GM03348 (cell line): ENCODE measurements at regions not wholly inside any gene's neighbourhood (a gene's known extent, or its start where the extent isn't known, plus 50 kb on each side); places are given as distances from the start of the nearest gene placed in this dataset.

Experiments
- DNase-seq: peaks from one replicate; pipeline ENCODE4 v3.0.0; 2012; ENCODE audit warnings: low spot score

DNA sequence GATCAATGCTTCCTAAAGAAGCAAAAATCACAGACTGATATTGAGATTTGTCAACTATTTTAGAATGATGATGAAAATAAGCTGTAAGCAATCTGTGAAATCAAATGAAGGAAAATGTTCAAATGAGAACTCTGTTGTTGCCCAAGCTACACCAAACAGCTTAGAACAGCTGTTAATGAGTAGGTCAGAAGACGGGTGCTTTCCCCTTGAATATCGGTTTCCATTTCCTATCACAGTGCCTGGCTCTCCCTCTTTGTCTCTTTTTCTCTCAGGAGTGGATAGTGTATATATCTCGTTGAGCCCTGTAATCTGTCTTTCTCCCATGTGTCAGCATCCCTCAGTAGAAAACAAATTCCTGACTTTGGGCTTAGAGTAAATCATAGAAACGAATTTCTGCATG is 1592.9 kb upstream of the TENM3 start:
- DNase-seq, result no peak

DNA sequence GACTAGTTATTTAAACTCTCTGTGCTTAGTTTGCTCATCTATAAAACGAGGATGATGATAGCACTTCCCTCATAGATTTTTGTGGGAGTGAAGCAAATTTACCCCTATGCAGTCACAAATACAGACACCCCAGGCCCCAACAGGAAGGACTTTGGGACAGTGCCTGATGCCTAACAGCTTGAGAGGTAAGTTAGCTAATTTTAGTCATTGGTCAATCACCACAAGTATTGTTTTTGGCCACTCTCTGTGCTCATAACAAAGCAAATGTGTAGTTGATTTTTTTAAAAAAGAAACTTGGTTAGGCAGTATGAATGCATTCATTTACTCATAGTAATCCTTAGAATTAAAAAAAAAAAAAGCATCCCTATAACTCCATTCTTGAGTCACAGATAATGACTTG is 1590.7 kb upstream of the TENM3 start:
- DNase-seq, result no peak

DNA sequence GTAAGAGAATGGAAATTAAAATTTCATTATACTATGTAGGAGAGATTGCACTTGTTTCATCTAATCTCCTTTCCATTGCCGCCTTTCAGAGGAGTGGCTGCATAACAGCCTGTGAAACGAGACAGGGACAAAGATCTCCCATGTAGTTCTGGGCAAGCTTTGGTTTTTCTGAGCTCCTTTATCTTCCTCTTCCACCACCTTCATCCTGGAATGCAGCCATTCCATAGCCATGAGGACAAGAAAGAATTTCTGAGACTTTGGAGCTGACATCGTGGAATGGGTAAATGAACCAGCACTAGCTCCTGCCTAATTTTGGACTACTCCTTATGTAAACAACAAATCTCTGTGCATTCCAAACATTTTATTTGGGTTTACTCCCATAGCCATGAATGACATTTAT is 1587.3 kb upstream of the TENM3 start:
- no peak for DNase-seq

DNA sequence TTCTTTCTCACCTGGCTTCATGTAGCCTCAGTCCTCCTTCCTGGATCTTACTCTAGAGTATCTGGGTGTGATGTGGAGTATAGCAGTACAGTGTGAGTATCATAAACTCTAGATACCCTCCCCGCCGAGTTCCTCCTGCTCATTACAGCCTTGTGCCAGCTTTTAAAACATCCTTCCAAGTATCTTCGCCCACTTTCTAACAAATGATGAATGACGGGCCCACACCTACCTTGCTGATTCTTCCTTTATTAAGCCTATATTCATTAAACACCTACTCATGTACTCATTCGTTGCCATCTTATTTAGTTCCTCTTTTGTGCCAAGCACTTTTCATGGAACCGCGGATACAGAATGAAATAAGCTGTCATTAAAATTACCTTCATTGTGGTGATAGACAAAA is 1585.3 kb upstream of the TENM3 start:
- DNase-seq, result no peak

DNA sequence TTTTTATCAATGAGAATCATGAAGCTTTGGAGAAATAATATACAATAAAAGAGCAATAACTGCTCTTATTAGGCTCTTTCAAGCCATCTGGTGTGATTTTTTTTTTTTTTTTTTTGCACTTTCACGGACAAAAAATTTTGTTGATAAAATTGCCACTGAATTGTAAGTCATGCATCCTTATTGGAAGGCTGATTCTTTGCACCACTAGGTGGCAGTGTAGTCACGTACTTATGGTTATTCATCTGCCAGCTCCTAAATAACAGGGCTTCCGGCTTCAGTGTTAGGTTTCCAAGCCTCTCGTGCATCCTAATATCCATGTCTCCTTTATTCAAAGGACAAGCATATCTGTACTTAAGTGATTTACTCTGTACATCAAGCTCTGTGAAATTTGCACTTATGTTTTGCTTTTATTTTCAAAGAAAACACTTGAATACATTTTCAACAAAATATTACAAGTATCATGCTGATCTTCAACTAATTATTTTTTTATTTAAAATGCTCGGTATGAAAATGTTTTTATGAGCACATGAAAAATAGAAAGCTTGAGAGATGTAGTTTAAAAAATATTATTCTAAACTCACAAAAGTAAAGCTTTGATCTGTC is 1578.3 kb upstream of the TENM3 start:
- DNase-seq, result peak; percentile 75

DNA sequence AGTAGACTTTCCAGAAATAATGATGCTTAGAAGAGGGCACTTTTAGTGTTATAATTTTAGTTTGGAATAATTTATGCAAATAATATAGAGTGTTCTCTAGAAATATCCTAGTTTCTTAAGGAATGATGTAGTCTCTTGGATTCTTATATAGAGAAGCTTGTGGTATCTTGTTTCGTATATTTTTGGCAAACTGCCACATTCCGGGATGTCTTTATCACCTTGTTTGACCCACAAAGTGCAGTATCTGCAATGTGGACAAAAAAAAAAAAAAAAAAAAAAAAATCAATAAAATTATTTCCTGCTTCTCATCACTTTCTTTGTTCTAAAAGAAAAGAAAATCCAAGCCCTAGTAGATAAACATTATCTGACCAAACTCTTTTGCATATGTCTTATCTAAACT is 1577.7 kb upstream of the TENM3 start:
- DNase-seq, result no peak

DNA sequence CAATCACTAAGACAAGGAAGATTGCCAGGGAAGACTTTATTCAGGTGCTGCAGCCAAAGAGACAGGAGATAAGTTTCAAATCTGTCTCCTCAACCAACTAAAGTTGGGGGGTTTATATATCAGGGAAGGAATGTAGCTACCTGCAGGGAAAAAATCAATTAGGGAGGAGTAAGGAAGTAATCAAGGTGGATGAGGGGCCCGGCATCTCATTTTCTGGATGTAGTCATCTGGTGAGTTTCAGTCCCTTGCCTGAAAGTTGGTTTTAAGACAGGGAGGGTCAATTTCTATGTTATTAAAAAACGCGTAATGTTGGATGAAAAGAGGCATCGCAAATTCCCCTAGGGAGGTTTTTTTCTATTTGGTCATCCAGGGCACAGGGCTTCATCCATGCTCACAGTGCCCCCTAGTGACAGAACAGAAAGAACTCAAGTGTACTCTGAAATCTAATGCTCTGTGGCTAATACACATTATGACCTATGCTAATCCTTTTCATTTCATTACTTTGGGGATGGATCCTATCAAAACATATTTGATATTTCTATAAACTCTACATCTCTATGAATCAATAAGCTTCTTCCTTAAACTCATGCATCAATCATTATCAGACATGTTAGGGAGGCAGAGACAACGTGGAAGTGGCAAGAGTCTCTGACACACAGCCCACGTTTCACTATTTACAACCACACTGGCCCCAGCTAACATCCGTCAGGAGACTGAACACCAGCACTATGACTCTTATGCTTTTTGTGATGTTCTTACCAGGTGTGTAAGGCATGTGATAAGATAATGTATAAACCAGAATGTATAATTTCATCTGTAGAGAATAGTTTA is 1577.0 kb upstream of the TENM3 start:
- DNase-seq, result peak; percentile 54

DNA sequence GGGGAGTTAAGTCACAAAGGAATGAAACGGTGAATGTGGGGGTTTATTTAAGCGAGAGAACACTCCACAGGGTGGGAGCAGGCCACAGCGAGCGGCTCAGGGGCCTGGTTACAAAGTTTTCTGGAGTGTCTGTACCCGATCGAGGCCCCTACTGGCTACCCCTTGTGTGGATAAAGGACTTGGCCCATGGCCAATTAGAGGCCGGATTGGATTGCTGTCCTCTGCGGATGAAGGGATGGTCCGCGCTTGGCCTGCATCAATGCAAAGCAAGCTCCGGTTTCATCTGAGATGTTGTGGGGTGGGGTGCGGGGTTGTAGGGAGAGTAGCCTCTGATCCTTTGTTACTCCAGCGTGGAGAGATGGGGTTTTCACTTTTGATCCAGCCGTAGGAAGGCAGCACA is 1574.5 kb upstream of the TENM3 start:
- no peak for DNase-seq

DNA sequence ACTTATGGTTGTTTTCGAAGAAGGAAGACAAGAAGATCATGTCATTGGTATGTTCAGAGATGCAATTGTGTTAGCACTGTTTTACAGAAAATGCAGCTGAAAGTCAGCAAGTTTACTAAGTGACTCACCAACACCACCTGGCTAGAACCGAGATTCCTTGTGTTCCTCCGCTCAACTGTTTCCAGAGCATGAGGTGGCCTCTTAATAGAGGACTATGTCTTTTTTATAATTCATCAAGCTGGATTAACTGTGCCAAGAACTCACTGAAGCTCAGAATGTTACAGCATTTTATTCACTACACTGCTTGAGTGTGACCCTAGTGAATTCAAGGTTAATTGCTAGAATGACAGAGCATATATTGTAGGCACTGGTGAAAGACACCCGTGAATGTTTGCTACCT is 1573.5 kb upstream of the TENM3 start:
- no peak for DNase-seq

DNA sequence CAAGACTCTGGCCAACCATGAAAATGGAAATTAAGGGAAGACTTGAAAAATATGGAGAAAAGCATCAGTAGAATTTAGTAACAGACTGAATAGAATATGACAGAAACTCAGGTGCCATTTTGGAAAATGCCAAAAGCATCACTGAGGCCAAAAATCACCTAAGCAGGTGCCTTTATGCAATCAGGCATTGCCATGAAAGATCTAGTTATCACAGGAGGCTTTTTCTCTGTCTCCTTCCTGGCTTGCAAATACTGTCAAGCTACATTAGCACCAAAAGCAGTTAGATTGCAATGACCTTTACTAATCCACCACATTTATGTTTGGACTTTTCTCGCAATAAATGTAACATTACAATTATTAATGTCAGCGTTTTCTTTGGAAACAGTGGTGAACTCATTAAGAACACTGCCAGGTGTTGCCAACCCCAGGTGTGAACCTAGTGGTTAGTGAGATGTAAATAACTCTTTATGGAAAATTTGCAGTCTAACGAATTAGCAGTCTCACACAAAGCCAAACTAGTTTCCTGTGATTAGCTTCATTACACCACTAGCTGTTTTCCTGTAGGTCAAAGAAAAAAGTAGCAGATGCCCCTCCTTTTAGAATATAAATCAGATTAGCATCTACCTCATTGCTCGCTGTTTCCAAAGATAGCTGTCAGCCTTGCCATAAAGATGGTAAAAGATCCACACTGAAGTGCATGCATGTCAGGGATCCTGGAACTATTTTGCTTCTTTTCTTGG is 1568.4 kb upstream of the TENM3 start:
- DNase-seq, result no peak

DNA sequence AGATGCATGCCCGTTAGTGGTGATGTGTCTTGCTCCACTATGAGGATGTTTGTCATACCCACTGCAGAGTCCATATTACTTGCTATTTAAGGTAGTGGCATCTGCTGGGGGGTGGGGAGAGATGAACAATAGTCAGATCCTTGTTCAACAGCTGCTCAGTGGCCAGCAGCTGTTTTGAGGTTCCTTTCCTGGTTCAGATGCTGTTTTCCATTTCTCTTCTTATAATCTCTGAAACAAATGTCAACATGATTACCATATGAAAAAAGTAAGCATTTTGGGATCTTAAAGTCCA is 1567.9 kb upstream of the TENM3 start:
- DNase-seq, result no peak

DNA sequence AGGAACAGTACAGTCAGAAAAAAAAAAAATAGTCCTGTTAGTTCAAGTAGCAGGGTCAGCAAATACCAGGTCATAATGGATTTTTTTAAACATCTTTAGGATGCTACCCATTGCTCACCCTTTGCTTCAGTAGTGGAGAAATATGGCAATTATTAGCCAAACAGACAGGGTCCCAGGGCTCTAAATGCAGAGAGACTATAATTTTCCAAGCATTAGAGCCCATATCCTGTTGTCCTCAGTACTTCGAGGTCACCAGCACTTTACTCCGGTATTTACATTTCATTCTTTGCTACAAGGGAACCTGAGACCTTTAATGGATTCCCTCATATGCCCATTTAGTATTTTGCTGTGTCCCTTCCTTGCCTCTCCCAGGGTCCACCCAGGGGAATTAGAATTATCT is 1562.9 kb upstream of the TENM3 start:
- no peak for DNase-seq

DNA sequence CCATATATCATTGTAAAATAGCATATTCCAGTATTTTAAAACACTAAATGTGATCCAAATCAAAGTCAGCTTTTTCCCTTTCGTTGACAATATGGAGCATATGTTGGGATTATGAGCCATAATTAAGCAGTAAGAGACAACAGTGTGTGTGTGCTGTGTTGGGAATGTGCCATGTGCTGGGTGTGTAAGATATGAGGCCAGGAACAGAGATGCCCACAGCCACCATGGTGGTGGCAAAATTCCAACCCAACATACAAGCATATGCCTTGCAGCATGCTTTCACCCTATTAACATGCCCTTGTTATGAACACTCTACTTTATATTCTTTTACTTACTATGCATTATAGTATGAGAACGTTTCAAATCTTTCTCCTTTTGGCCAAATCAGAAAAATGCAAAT is 1560.4 kb upstream of the TENM3 start:
- no peak for DNase-seq

DNA sequence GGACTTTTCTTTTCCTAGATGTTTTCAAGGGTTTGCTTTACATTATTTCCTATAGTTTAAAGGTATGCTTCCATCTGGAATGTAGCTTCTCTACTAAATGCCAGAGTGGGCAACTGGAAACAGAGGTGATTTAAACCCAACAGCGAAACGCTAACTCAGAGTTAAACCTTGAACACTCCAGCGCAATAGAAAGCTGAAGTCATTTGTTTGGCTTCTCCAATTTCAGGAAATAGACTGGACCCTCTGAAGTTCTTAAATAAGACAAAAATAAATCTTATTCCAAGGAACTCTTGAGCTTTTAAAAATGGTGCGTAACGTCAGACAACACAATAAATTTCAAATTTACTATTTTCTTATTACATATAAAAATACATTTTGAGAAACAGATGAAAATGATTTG is 1560.0 kb upstream of the TENM3 start:
- no peak for DNase-seq

DNA sequence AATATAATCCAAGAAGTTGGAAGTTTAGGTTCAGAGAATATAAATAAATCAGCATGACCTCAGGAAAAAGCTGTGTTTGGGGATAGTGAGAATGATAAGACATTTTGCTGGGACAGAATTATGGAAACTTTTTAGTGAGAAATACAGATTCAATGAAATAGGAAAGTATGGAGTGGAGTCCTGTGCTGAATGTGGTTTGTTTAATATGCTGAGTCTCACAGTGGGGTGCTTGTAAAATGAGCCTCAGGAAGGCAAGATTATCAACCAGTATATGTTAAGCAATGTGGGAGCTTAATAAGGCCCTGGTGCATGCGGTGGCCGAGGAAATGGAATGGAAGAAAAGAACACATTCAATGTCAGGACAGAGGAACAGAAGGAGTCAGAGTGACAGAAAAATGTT is 1554.7 kb upstream of the TENM3 start:
- no peak for DNase-seq

DNA sequence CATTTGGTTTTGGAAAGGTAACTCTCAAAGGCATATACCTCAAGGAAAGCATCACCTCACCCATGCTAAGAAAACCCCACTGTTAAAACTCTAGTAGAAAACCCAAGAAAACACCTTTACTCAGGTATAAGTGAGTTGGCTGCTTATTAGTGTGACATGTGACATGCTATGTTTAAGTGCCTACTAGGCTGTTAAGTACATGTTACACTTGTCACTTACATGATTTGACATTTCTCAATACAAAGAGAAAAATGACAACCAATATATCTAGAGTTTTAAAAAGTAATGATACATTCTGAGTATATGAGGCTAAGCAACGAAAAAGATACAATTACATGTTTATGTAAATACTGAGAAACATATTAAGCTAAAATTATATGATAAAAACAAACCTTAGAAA is 1548.3 kb upstream of the TENM3 start:
- no peak for DNase-seq

DNA sequence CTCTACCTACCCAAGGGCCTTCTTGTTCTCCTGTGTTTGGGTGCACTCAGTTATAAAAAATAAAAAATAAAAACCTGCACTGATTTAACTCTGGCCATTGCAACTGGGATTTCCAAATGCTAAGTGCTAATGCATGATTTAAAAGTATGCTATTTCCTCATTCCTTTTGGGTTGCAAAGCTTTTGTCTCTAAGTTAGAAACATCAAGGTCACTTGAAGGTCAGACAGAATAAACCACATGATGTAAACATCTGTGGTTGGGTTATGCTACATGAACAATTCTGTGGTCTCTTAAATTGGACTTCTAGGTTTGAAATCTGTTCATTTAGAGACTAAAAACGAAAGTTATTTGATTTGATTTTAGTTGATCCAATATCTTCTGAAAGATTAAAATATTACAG is 1547.4 kb upstream of the TENM3 start:
- peak; percentile 9 for DNase-seq

DNA sequence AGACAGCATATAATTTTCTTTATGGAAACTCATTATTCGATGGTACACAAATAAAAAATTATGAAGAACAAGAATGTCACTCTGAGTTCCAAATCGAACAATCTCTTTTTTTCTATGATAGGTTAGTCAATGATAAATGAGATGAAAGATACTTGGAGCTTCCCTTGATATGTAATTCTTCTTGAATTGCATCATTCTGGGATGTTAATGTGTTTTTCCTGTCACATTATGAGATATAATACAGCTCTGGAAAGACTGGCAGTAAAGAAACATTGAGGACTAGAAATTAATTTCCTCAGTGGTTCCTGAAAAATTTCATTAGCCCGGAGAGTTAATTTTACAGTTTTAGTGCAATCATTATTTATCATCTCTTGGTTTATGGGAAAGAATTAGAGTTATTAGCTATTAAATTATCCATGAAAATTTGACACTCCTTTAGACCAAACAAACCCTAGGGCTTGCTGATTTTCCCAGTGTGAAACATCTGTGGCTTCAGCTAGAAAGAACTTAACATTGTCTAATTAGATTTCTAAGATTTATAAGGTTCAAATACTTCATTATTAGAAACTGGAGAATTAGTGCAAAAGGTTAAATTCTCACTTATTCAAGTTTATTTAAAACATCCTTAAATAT is 1546.6 kb upstream of the TENM3 start:
- DNase-seq, result no peak

DNA sequence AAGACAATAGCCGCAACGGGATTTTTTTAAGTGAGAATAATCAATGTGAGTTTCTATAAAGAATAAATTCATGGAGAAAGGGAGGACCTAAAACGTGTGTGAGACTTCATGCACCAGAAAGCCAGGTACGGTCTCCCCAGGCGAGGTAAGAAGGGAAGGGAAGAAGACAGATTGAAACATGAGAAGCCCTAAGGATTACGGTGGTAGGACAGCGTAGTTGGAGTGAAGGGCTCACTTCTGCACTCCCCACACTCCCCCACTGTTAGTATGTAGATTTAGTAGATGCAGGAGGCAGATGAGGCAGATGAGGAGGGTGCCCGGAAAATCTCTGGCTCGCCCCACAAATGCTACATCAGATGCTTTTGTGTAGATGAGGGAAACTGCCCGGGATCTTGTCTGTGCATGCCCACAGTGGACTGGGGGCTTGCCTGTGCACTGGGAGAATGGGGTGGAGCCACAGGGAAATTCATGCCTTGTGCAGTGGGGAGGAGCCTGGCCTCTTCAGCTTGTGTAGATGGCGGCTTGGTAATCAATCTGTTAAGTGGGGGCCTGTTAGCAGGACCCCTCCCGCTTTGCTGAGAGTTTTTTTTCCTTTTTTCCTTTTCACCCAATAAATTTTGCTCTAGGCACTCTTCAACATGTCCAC is 1544.5 kb upstream of the TENM3 start:
- no peak for DNase-seq

DNA sequence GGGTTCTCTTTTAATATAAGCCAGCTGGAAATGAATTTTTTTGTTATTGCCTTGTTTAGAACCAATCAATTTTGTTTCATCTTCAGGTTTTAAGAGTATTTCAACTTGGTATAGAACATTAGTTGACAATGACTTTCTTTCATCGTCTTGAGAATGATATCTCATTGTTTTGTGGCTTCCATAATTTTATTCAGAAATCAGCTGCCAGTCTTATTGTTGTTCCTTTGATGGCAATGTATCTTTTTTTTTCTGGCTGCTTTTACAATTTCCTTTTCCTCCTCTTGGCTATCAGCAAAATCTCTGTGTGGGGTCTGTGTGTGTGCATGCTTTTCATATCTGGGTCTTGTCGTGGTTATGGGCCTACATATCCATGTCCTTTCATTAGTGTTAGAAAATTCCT is 1536.4 kb upstream of the TENM3 start:
- DNase-seq, result no peak

DNA sequence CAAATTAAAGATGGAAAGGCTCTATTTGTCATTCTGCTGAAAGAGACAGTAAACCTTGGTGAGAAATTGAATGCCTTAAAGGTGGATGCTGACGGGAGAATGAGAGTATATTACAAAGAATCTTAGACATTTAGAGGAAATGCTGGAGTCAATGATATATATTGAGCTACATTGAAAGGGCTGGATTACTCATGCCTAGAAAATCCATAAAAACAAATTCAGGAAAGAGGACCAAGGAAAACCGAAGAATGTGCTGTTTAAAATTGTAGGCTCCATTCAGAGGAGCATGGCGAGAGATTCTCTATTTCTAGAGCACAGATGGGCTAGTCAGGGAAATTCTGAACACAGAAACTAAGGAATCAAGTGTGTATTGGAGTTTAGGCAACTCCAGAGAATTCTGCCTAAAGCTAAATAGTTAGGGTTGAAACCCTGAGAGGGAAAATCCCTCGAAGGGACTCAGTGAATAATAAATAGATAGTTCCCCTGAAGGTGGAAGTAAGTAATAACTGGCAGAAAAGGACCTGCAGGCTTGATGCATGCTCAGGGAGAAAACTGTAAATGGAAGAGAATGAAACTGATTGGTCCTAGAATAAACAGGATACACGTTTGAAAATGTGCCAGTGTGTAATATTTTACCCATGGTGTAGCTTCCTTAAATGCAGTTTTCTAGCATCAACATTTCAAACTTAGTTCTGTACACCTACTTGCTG is 1532.4 kb upstream of the TENM3 start:
- DNase-seq, result no peak

DNA sequence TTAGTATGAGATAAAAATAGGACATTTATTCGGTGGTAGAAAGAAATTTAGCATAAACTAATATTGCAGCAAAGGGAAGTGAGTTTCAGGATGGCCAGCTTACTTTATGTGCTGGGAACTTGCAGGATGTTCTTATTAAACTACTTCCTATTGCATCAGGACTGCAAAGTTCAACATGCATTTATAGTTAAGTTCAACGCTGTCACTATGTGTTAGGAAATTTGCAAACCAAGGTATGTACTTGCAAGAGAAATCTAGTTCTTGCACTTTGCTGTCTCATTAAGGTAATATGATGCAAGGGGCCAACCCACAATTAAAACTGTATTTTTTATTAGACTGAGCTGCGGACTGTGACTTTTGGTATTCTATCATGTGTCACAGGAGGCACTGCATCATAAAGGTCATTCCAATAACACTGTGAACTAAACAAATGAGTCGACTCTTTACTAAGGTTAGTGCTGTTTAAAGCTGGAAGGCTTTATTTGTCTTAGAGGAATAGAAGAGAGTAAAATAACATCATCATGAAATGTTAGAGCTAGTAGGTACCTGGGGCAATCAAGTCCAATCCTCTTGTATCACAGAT is 1525.7 kb upstream of the TENM3 start:
- no peak for DNase-seq
